ENCODE measurements at regions not wholly inside any gene's neighbourhood (a gene's known extent, or its start where the extent isn't known, plus 50 kb on each side); places are given as distances from the start of the nearest gene placed in this dataset.

- TF ChIP-seq CTCF (IDR thresholded peaks at IDR 0.05; ENCODE audit: low read depth, low read length, missing input control): no peak
- TF ChIP-seq REST (IDR thresholded peaks at IDR 0.05): no peak
- TF ChIP-seq TAF1 (conservative IDR thresholded peaks at IDR 0.05): no peak
- no peak for TF ChIP-seq SP1 (IDR thresholded peaks at IDR 0.05)
- no peak for TF ChIP-seq MAX (IDR thresholded peaks at IDR 0.05)
- no peak for TF ChIP-seq ZBTB33 (IDR thresholded peaks at IDR 0.05)
- no peak for TF ChIP-seq NR2F2 (IDR thresholded peaks at IDR 0.05)
- no peak for TF ChIP-seq YY1 (IDR thresholded peaks at IDR 0.05)
- TF ChIP-seq GABPA (IDR thresholded peaks at IDR 0.05 in 1 of 2, conservative IDR thresholded peaks at IDR 0.05 in 1 of 2): no peak
- TF ChIP-seq RAD21 (IDR thresholded peaks at IDR 0.05): no peak
- TF ChIP-seq EGR1 (IDR thresholded peaks at IDR 0.05; ENCODE audit: low read depth in 2 of 2): no peak
These were observed 186.4 kb downstream of the DKK1 start for GRCh38 chr10:52500476-52500875.
